Nephron progenitor cell (in vitro differentiated cells): ENCODE measurements at regions not wholly inside any gene's neighbourhood (a gene's known extent, or its start where the extent isn't known, plus 50 kb on each side); places are given as distances from the start of the nearest gene placed in this dataset.

Experiments used
- DNase-seq: peaks from one replicate; pipeline ENCODE4 v3.0.0; 2021
- H3K27ac Mint-ChIP-seq: 2 replicates; pipeline ENCODE4 v1.8.0; 2021; ENCODE audit warnings: mild to moderate bottlenecking, moderate library complexity, mixed read lengths
- H3K27me3 Mint-ChIP-seq: 2 replicates; pipeline ENCODE4 v1.8.0; 2021; ENCODE audit warnings: mild to moderate bottlenecking, low read depth, mixed read lengths; ENCODE audit not compliant: poor library complexity
- H3K36me3 Mint-ChIP-seq: 2 replicates; pipeline ENCODE4 v1.8.0; 2021; ENCODE audit warnings: low read depth, mixed read lengths
- H3K4me1 Mint-ChIP-seq: 2 replicates; pipeline ENCODE4 v1.8.0; 2021; ENCODE audit warnings: mixed read lengths
- H3K4me3 Mint-ChIP-seq: 2 replicates; pipeline ENCODE4 v1.8.0; 2021; ENCODE audit warnings: mild to moderate bottlenecking, moderate library complexity, mixed read lengths
- H3K9me3 Mint-ChIP-seq: 2 replicates; pipeline ENCODE4 v1.8.0; 2021; ENCODE audit warnings: mild to moderate bottlenecking, moderate library complexity, mixed read lengths
- TF ChIP-seq, protein P1 (sequence below): fragments of 200-600 bp; sonication (generic); IDR thresholded peaks from 2 replicates; pipeline ENCODE4 v1.5.0; 2021; ENCODE audit warnings: antibody characterized with exemption

DNA sequence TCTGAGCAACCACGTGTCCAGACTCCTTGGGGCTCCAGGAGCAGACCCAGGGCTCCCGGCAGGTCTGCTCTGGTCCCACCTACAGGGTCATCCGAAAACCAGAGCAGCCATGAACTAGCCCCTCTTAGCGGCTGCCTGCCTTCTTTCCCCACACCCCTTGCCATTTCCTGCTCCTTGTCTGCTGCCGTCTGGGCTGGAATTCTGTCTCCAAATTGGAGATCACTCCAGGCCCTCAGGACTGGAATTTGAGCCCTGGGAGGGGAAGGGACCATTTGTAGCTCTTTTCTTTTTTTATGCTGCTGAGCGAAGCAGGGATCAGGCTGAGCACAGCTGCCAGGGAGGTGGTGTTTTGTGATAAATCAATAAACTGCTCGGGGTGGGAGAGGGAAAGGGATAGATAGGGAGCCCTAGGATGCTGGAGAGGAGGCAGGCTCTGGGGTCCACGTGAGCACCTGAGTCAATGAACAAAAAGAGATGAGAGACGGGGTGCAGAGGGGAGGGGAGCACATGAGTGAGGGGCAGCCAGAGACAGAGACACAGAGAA lies 257.5 kb downstream of the ENGASE start:
- TF ChIP-seq, protein P1, sequence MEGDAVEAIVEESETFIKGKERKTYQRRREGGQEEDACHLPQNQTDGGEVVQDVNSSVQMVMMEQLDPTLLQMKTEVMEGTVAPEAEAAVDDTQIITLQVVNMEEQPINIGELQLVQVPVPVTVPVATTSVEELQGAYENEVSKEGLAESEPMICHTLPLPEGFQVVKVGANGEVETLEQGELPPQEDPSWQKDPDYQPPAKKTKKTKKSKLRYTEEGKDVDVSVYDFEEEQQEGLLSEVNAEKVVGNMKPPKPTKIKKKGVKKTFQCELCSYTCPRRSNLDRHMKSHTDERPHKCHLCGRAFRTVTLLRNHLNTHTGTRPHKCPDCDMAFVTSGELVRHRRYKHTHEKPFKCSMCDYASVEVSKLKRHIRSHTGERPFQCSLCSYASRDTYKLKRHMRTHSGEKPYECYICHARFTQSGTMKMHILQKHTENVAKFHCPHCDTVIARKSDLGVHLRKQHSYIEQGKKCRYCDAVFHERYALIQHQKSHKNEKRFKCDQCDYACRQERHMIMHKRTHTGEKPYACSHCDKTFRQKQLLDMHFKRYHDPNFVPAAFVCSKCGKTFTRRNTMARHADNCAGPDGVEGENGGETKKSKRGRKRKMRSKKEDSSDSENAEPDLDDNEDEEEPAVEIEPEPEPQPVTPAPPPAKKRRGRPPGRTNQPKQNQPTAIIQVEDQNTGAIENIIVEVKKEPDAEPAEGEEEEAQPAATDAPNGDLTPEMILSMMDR, result no peak
- Mint-ChIP-seq H3K4me1 (peaks cover 11% of the 10 kb centered on the region), H3K27me3 (peaks cover 60% of the 10 kb centered on the region), H3K9me3 (no peaks in the 10 kb centered on the region), H3K27ac (no peak overlapping the region), H3K36me3 (no peaks in the 10 kb centered on the region), H3K4me3 (no peak overlapping the region)
- no peak for DNase-seq

DNA sequence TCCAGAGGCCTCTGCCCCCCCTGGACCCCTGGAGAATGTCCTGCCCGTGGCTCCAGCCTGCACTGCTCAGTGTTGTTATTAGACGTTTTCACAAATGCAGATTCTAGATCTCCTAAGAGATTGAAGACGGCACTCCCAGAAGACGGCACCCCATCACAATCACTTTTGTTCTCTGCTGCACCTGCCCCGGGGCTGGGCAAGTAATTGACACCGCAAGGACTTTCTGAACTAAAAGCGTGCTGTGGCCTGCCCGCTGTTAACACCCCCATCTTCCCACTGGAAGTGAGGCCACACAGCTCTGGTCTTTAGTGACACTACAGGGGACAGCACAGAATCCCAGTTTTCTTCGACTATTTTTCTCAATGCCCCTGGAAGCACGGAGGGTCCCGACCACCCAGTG lies 256.9 kb downstream of the ENGASE start:
- TF ChIP-seq, protein P1, result no peak
- peaks cover 11% of the 10 kb centered on the region for H3K4me1 Mint-ChIP-seq
- H3K27me3 Mint-ChIP-seq, result peaks cover 66% of the 10 kb centered on the region
- H3K4me3 Mint-ChIP-seq, result no peak overlapping the region
- H3K27ac Mint-ChIP-seq, result no peak overlapping the region
- no peaks in the 10 kb centered on the region for H3K9me3 Mint-ChIP-seq
- H3K36me3 Mint-ChIP-seq, result no peaks in the 10 kb centered on the region
- no peak for DNase-seq

DNA sequence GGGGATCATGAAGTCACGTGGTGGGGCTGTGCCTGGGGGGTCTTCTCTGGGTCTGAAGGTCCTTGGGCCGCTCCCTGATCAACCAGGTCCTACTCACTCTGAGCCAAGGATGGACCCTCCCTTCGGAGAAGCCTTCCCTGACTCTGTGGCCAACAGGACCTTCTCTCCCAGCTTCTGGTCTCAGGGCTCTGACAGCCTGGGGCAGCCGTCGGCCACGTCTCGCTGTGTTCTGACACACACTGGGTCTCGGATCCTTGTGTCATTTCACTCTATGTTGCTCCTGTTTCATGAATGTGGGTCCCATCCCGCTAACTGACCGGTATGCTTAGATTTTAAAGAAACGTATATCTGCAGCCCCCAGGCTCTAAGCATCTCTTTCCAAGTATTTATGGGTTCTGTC lies 256.1 kb downstream of the ENGASE start:
- H3K27ac Mint-ChIP-seq, result no peak overlapping the region
- no peaks in the 10 kb centered on the region for H3K36me3 Mint-ChIP-seq
- no peak for DNase-seq
- H3K4me3 Mint-ChIP-seq, result no peak overlapping the region
- peaks cover 69% of the 10 kb centered on the region for H3K27me3 Mint-ChIP-seq
- no peaks in the 10 kb centered on the region for H3K9me3 Mint-ChIP-seq
- TF ChIP-seq, protein P1, result no peak
- H3K4me1 Mint-ChIP-seq, result peaks cover 11% of the 10 kb centered on the region

DNA sequence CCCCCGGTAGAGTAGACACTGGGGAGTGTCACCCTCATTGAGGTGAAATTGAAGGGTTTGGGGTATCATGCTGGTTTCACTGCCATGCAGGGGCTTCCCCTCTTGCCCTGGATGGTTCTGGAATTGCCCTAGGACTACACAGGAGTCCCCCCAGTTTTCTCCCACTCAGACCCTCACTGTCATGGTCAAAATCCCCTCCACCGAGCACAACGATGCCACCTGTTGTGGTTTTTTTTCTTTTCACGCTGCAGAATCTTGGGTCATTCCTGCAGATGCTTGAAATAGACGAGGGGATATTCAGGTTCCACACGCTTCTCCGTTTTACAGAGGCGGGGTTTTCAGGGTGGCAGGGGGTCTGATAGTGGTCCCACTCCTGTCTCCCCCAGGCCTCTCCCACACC lies 255.6 kb downstream of the ENGASE start:
- H3K4me1 Mint-ChIP-seq, result peaks cover 11% of the 10 kb centered on the region
- H3K27ac Mint-ChIP-seq, result no peak overlapping the region
- H3K36me3 Mint-ChIP-seq, result no peaks in the 10 kb centered on the region
- no peaks in the 10 kb centered on the region for H3K9me3 Mint-ChIP-seq
- TF ChIP-seq, protein P1, result no peak
- peaks cover 73% of the 10 kb centered on the region for H3K27me3 Mint-ChIP-seq
- no peak overlapping the region for H3K4me3 Mint-ChIP-seq
- DNase-seq, result no peak

DNA sequence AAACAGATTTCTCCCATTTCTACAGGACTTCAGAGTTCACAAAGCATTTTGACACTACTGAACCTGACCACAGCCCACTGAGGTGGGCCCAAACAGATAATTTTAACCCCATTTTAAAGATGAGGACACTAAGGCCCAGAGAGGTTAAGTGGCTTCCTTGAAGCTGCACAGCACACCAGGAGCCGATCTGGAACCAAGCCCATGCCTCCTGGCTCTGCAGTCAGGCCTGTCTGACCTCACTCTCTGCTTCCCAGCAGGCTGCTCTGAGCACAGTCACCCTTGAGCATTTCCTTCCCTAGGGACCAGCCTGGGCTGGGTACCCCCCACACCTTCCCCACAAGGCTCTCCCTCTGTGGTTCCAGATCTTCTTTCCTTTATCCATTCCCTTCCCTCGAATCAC lies 252.2 kb downstream of the ENGASE start:
- TF ChIP-seq, protein P1, result no peak
- Mint-ChIP-seq H3K27ac (no peak overlapping the region), H3K4me1 (peaks cover 2% of the 10 kb centered on the region), H3K9me3 (no peaks in the 10 kb centered on the region), H3K36me3 (no peaks in the 10 kb centered on the region), H3K4me3 (no peak overlapping the region), H3K27me3 (peaks cover 72% of the 10 kb centered on the region)
- DNase-seq, result no peak

DNA sequence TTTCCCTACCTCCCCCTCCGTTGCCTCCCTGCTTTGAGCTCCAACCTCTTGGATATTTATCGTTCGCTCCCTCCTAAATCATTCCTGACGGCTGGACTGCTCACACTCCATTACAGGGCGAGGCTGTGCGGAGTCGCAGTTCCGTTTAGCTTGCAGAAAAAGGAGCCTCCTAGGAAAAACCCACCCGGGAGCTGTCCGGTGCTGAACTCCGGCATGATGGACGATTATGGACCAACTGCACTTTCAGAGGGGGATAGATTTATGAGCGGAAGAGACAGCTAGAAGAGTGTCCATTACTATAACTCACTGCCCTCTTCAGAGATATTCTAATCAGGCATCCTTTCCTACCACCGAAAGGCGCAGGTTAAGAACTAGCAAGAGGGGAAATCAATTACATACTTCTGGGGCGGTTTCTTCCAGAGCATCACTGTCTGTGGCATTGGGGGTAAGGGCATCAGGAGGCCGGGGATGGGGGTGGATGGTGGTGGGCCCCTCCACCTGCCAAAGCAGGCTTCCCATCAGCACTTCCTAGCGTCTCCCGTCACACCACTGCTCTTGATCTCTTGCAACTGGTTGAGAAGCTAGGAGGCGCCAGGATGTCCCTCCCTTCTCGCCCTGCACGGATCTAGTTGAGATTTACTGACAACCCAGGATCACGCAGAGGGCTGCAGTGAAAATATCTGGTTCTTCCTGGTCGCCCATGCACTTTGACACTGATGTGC lies 251.2 kb downstream of the ENGASE start:
- no peaks in the 10 kb centered on the region for H3K9me3 Mint-ChIP-seq
- no peak overlapping the region for H3K4me3 Mint-ChIP-seq
- DNase-seq, result peak; percentile 90
- no peaks in the 10 kb centered on the region for H3K36me3 Mint-ChIP-seq
- peaks cover 76% of the 10 kb centered on the region for H3K27me3 Mint-ChIP-seq
- TF ChIP-seq, protein P1, result no peak
- no peak overlapping the region for H3K27ac Mint-ChIP-seq
- no peaks in the 10 kb centered on the region for H3K4me1 Mint-ChIP-seq
